GM12878 (cell line): ENCODE measurements at regions not wholly inside any gene's neighbourhood (a gene's known extent, or its start where the extent isn't known, plus 50 kb on each side); places are given as distances from the start of the nearest gene placed in this dataset.

Experiments
- ATAC-seq: fragments of 200-7000 bp; cut with Tn5 transposase; 3 replicates; pipeline ENCODE4 v1.9.1; 2020; ENCODE audit warnings: mild to moderate bottlenecking, moderate library complexity
- BruUV-seq: library from RNA; stranded (reverse); fragments of 400-500 nt; replicated peaks from 2 replicates; lab custom pipeline; 2021; lab: Mats Ljungman, UMichigan
- CTCF ChIA-PET: fragments of 300-600 bp; sonication (Branson Sonifier 250); formaldehyde crosslinking; extraction: SDS; loops from one replicate; lab custom pipeline; 2021; ENCODE audit warnings: inconsistent platforms; lab: Yijun Ruan, JAX
- POLR2A ChIA-PET: fragments of 350-600 bp; formaldehyde crosslinking; extraction: SDS; loops from one replicate; lab custom pipeline; 2021; ENCODE audit warnings: inconsistent platforms; lab: Charles Lee
- RAD21 ChIA-PET: fragments of 300-600 bp; sonication (Branson Sonifier 250); formaldehyde crosslinking; loops from one replicate; lab custom pipeline; 2023; ENCODE audit warnings: antibody characterized with exemption; ENCODE audit not compliant: unreplicated experiment; lab: Charles Lee
- SMC1A ChIA-PET: fragments of 300-600 bp; sonication (Branson Sonifier 250); formaldehyde crosslinking; loops from one replicate; lab custom pipeline; 2023; ENCODE audit not compliant: unreplicated experiment, uncharacterized antibody; lab: Charles Lee
- DNase-seq: peaks from one replicate; pipeline ENCODE4 v3.0.0-alpha.2; 2011; ENCODE audit warnings: low read depth, low spot score
- FAIRE-seq: peaks from 3 replicates; lab custom pipeline; 2011; peaks lifted over from hg19 to GRCh38; lab: Jason Lieb, UNC
- H2AFZ ChIP-seq: 2 replicates; pipeline ENCODE4 v1.6.0; 2011; ENCODE audit warnings: low read depth, low read length, control low read depth; ENCODE audit not compliant: control insufficient read depth
- H3K27ac ChIP-seq: 2 replicates; pipeline ENCODE4 v1.5.1; 2011; ENCODE audit warnings: control low read depth; ENCODE audit not compliant: control insufficient read depth, insufficient read depth
- H3K27me3 ChIP-seq, 2 experiments: replicated peaks in 1 of 2; 2 replicates each; pipeline versions ENCODE4 v1.6.0 to v1.6.1; 2011; ENCODE audit warnings: low read length in 1 of 2; ENCODE audit not compliant: control insufficient read depth in 2 of 2, insufficient read depth in 2 of 2
- H3K36me3 ChIP-seq, 2 experiments: 2 replicates each; pipeline ENCODE4 v1.5.1; 2011; ENCODE audit warnings: low read length in 1 of 2; ENCODE audit not compliant: control insufficient read depth in 2 of 2, insufficient read depth in 2 of 2
- H3K4me1 ChIP-seq: 2 replicates; pipeline ENCODE4 v1.6.1; 2011; ENCODE audit warnings: mild to moderate bottlenecking, low read length, moderate library complexity, mixed read lengths; ENCODE audit not compliant: control insufficient read depth, insufficient read depth
- H3K4me2 ChIP-seq: 2 replicates; pipeline ENCODE4 v1.6.0; 2011; ENCODE audit warnings: control low read depth; ENCODE audit not compliant: control insufficient read depth, insufficient read depth
- H3K4me3 ChIP-seq: fragments of 200-600 bp; sonication (generic); 2 replicates; pipeline ENCODE4 v1.5.1; 2016
- H3K79me2 ChIP-seq: 2 replicates; pipeline ENCODE4 v1.6.0; 2011; ENCODE audit warnings: low read length; ENCODE audit not compliant: control insufficient read depth, insufficient read depth
- H3K9ac ChIP-seq: 2 replicates; pipeline ENCODE4 v1.8.0; 2011; ENCODE audit warnings: low read length, control low read depth, mixed read lengths; ENCODE audit not compliant: control insufficient read depth, insufficient read depth
- H3K9me3 ChIP-seq: replicated peaks from 3 replicates; pipeline ENCODE4 v1.5.1; 2011; ENCODE audit warnings: mild to moderate bottlenecking, low read length; ENCODE audit not compliant: control insufficient read depth, insufficient read depth
- H4K20me1 ChIP-seq: 2 replicates; pipeline ENCODE4 v1.6.0; 2011; ENCODE audit not compliant: control insufficient read depth, insufficient read depth
- NR2C1 ChIP-seq: fragments of 450-650 bp; IDR thresholded peaks from 2 replicates; pipeline ENCODE4 v1.6.1; 2017; ENCODE audit warnings: antibody characterized with exemption, mild to moderate bottlenecking, moderate library complexity
- SMAD1 ChIP-seq: fragments of 450-650 bp; IDR thresholded peaks from 2 replicates; pipeline ENCODE4 v1.6.1; 2018; ENCODE audit warnings: mild to moderate bottlenecking, low read depth; ENCODE audit not compliant: partially characterized antibody
- STAT3 ChIP-seq: IDR thresholded peaks from 2 replicates; pipeline ENCODE4 v1.6.1; 2011; ENCODE audit warnings: low read depth, low read length, improper control_type of control experiment
- WGBS: methylation state at CpG from one replicate; pipeline ENCODE4 v1.1.6; 2016; ENCODE audit warnings: low lambda C conversion rate; ENCODE audit not compliant: insufficient replicate concordance, insufficient coverage; ENCODE audit errors: missing lambda C conversion rate; 5-methylcytosine and 5-hydroxymethylcytosine counted together
- in situ Hi-C: fragments of 300-500 bp; cut with MboI; formaldehyde crosslinking; loops from 9 replicates; pipeline ENCODE4 v1.14.3; 2018; ENCODE audit warnings: mixed read lengths
- intact Hi-C: fragments of 100-400 bp; cut with micrococcal nuclease; formaldehyde crosslinking; loops from one replicate; pipeline ENCODE4 v1.14.2; 2022; ENCODE audit not compliant: unreplicated experiment

GRCh38 chr13:91214031-91214430 lies 133.5 kb upstream of the MIR17HG start:
- no peaks in the 10 kb centered on the region for H3K9me3 ChIP-seq
- in situ Hi-C loops (no loop called here), intact Hi-C loops (no loop called here)
- H3K4me1 ChIP-seq = no peaks in the 10 kb centered on the region
- no peak overlapping the region for H2AFZ ChIP-seq
- H3K4me2 ChIP-seq = no peak overlapping the region
- H3K79me2 ChIP-seq = no peaks in the 10 kb centered on the region
- TF ChIP-seq SMAD1 = no peak
- H3K27me3 ChIP-seq = peaks cover 0 to 4% of the 10 kb centered on the region in 2 experiments; a peak in 1 of 4 replicates
- H3K36me3 ChIP-seq = no peaks in the 10 kb centered on the region
- H3K4me3 ChIP-seq = no peak overlapping the region
- no peak for DNase-seq
- H4K20me1 ChIP-seq = no peaks in the 10 kb centered on the region
- CTCF ChIA-PET = no interaction called here
- 5% methylated on average over 2 of the region's 2 CpGs for WGBS
- BruUV-seq = no TSS peak
- FAIRE-seq = no peak
- SMC1A ChIA-PET = no interaction called here
- H3K27ac ChIP-seq = no peak overlapping the region
- ATAC-seq = no peak
- POLR2A ChIA-PET = no interaction called here
- RAD21 ChIA-PET = no interaction called here
- no peak overlapping the region for H3K9ac ChIP-seq

- no peak for DNase-seq
- WGBS = 38% methylated on average over 12 of the region's 12 CpGs
- CTCF ChIA-PET = interaction anchor here (0.6 to 1.3 kb wide), 2 partner anchors 12 to 418 kb away, joined by 4 read pairs; no protein-coding TSS in a partner anchor
These were observed 130.4 kb upstream of the MIR17HG start for GRCh38 chr13:91216928-91217700.

More at GRCh38 chr13:91216928-91217700, 130.4 kb upstream of the MIR17HG start:
- Histone ChIP-seq H3K4me1 (no peaks in the 10 kb centered on the region), H3K9me3 (no peaks in the 10 kb centered on the region), H3K79me2 (no peaks in the 10 kb centered on the region), H3K9ac (no peak overlapping the region), H4K20me1 (no peaks in the 10 kb centered on the region), H3K27me3 (peaks cover 0 to 4% of the 10 kb centered on the region in 2 experiments; a peak in 1 of 4 replicates), H3K27ac (no peak overlapping the region), H3K36me3 (no peaks in the 10 kb centered on the region), H2AFZ (no peak overlapping the region), H3K4me3 (no peak overlapping the region), H3K4me2 (no peak overlapping the region)
- SMC1A ChIA-PET = no interaction called here
- TF ChIP-seq NR2C1 (peak; percentile 37; the same call in 1 of the 2 replicates), STAT3 (no peak)
- no TSS peak for BruUV-seq
- ATAC-seq = no peak
- intact Hi-C loops (no loop called here), in situ Hi-C loops (no loop called here)
- POLR2A ChIA-PET = interaction anchor here (2.0 kb wide), 1 partner anchor 8 kb away, joined by 5 read pairs; no protein-coding TSS in a partner anchor
- FAIRE-seq = no peak
- RAD21 ChIA-PET = no interaction called here
